HepG2 (cell line): ENCODE measurements at regions not wholly inside any gene's neighbourhood (a gene's known extent, or its start where the extent isn't known, plus 50 kb on each side); places are given as distances from the start of the nearest gene placed in this dataset.

ENCODE experiments used
- ATAC-seq: fragments of 200-7000 bp; cut with Tn5 transposase; 3 replicates; pipeline ENCODE4 v1.9.1; 2020; ENCODE audit warnings: mild to moderate bottlenecking, moderate library complexity
- BruUV-seq: library from RNA; stranded (reverse); fragments of 400-500 nt; replicated peaks from 2 replicates; lab custom pipeline; 2021; lab: Mats Ljungman, UMichigan
- CTCF ChIA-PET: fragments of 300-600 bp; formaldehyde crosslinking; extraction: SDS; loops from one replicate; lab custom pipeline; 2021; ENCODE audit warnings: low total read pairs, inconsistent platforms, low intra/inter-chr PET ratio; lab: Yijun Ruan, JAX
- POLR2A ChIA-PET: fragments of 350-600 bp; sonication (Branson Sonifier 250); formaldehyde crosslinking; loops from one replicate; lab custom pipeline; 2020; ENCODE audit warnings: antibody characterized with exemption, inconsistent platforms; lab: Yijun Ruan, JAX
- DNase-seq: peaks from one replicate; pipeline ENCODE4 v3.0.0-alpha.2; 2015; ENCODE audit warnings: low spot score
- FAIRE-seq: peaks from 3 replicates; lab custom pipeline; 2011; peaks lifted over from hg19 to GRCh38; lab: Jason Lieb, UNC
- H2AFZ ChIP-seq: one replicate; pipeline ENCODE4 v1.6.1; 2011; ENCODE audit warnings: low read length, inconsistent platforms
- H3K27ac ChIP-seq: fragments of 300-600 bp; 3 replicates; pipeline ENCODE4 v1.8.0; 2011; ENCODE audit warnings: mixed run types, mild to moderate bottlenecking, mixed read lengths, low read length, inconsistent platforms; ENCODE audit not compliant: insufficient read depth; ENCODE audit errors: extremely low read length
- H3K27me3 ChIP-seq, 2 experiments: fragments of 200-600 bp in 1 of 2; 2 replicates in 1 of 2; 3 replicates in 1 of 2; pipeline versions ENCODE4 v1.6.0 to v1.8.0; 2011; ENCODE audit warnings: low read length in 2 of 2, mild to moderate bottlenecking in 2 of 2, moderate library complexity in 2 of 2, inconsistent platforms in 1 of 2; ENCODE audit not compliant: insufficient read depth in 2 of 2, control insufficient read depth in 1 of 2
- H3K36me3 ChIP-seq, 2 experiments: fragments of 200-600 bp in 1 of 2; replicated peaks in 1 of 2; 2 replicates in 1 of 2; 3 replicates in 1 of 2; pipeline versions ENCODE4 v1.5.1 to v1.8.0; 2011; ENCODE audit warnings: low read length in 2 of 2, inconsistent platforms in 1 of 2; ENCODE audit not compliant: insufficient read depth in 2 of 2, control insufficient read depth in 1 of 2
- H3K4me1 ChIP-seq: 2 replicates; pipeline ENCODE4 v1.5.1; 2012; ENCODE audit warnings: low read length, inconsistent platforms; ENCODE audit not compliant: insufficient read depth
- H3K4me2 ChIP-seq: 2 replicates; pipeline ENCODE4 v1.6.0; 2011; ENCODE audit warnings: low read depth, low read length, inconsistent platforms
- H3K4me3 ChIP-seq, 3 experiments: fragments of 200-600 bp in 1 of 3; sonication (generic), shearing (Covaris generic) in 1 of 3; replicated peaks in 1 of 3; 2 replicates each; pipeline ENCODE4 v1.5.1; 2011 to 2016; ENCODE audit warnings: low read length in 3 of 3, inconsistent platforms in 2 of 3, low read depth in 2 of 3, mild to moderate bottlenecking in 2 of 3, control low read depth in 1 of 3, mixed read lengths in 1 of 3; ENCODE audit not compliant: insufficient read depth in 1 of 3
- H3K79me2 ChIP-seq: one replicate; pipeline ENCODE4 v1.6.1; 2011; ENCODE audit warnings: low read length, inconsistent platforms; ENCODE audit not compliant: insufficient read depth
- H3K9ac ChIP-seq: 2 replicates; pipeline ENCODE4 v1.6.0; 2011; ENCODE audit warnings: mild to moderate bottlenecking, low read depth, low read length, inconsistent platforms; ENCODE audit not compliant: insufficient read depth
- H3K9me3 ChIP-seq: 2 replicates; pipeline ENCODE4 v1.5.1; 2012; ENCODE audit warnings: mild to moderate bottlenecking, low read length
- H4K20me1 ChIP-seq: 2 replicates; pipeline ENCODE4 v1.6.0; 2011; ENCODE audit warnings: inconsistent platforms, mild to moderate bottlenecking, low read length, moderate library complexity; ENCODE audit not compliant: insufficient read depth
- CHD4 ChIP-seq: fragments of 200-600 bp; sonication (generic); IDR thresholded peaks from 2 replicates; pipeline ENCODE4 v1.7.0; 2017; ENCODE audit warnings: mild to moderate bottlenecking, low read length, borderline replicate concordance
- CSRNP2 ChIP-seq: sonication (generic); formaldehyde crosslinking; conservative IDR thresholded peaks from 2 replicates; pipeline ENCODE4 v1.8.0; 2022; ENCODE audit warnings: low read depth, missing genetic modification reagents
- ISX ChIP-seq: sonication (generic); formaldehyde crosslinking; conservative IDR thresholded peaks from 2 replicates; pipeline ENCODE4 v1.5.0; 2020; ENCODE audit warnings: missing genetic modification reagents
- KLF15 ChIP-seq: sonication (generic); formaldehyde crosslinking; IDR thresholded peaks from 2 replicates; pipeline ENCODE4 v1.8.1; 2023; ENCODE audit warnings: borderline replicate concordance, mild to moderate bottlenecking, inconsistent platforms, missing genetic modification reagents, mixed read lengths
- MXI1 ChIP-seq: IDR thresholded peaks from 3 replicates; pipeline ENCODE4 v1.6.1; 2012; ENCODE audit warnings: low read depth, low read length, inconsistent platforms, borderline replicate concordance
- NCOA1 ChIP-seq: sonication (generic); formaldehyde crosslinking; IDR thresholded peaks from 2 replicates; pipeline ENCODE4 v1.9.0; 2021; ENCODE audit warnings: missing genetic modification reagents
- SIX4 ChIP-seq: sonication (generic); formaldehyde crosslinking; IDR thresholded peaks from 2 replicates; pipeline ENCODE4 v1.4.0; 2020; ENCODE audit warnings: missing genetic modification reagents
- ZNF841 ChIP-seq: sonication (generic); formaldehyde crosslinking; IDR thresholded peaks from 2 replicates; pipeline ENCODE4 v1.8.1; 2023; ENCODE audit warnings: missing genetic modification reagents, borderline replicate concordance
- ZSCAN29 ChIP-seq: sonication (generic); formaldehyde crosslinking; conservative IDR thresholded peaks from 2 replicates; pipeline ENCODE4 v1.4.0; 2020; ENCODE audit warnings: mild to moderate bottlenecking, missing genetic modification reagents
- WGBS: methylation state at CpG from one replicate; pipeline ENCODE4 v1.1.6; 2017; ENCODE audit warnings: low lambda C conversion rate; 5-methylcytosine and 5-hydroxymethylcytosine counted together
- in situ Hi-C: cut with HindIII; loops from 2 replicates; pipeline ENCODE4 v1.10.0; 2017; ENCODE audit warnings: low pct_unique_long_range_greater_than_20kb; ENCODE audit not compliant: extremely low pct_ligation_motif_present
- intact Hi-C: fragments of 100-400 bp; cut with micrococcal nuclease; formaldehyde crosslinking; loops from one replicate; pipeline ENCODE4 v1.10.0; 2022; ENCODE audit not compliant: unreplicated experiment
- TF ChIP-seq, protein P1 (sequence below): sonication (generic); formaldehyde crosslinking; IDR thresholded peaks from 2 replicates; pipeline ENCODE4 v1.8.1; 2022; ENCODE audit warnings: mild to moderate bottlenecking, missing genetic modification reagents
- TF ChIP-seq, protein P2 (sequence below): sonication (generic); formaldehyde crosslinking; IDR thresholded peaks from 2 replicates; pipeline ENCODE4 v1.4.0; 2020; ENCODE audit warnings: missing genetic modification reagents

DNA sequence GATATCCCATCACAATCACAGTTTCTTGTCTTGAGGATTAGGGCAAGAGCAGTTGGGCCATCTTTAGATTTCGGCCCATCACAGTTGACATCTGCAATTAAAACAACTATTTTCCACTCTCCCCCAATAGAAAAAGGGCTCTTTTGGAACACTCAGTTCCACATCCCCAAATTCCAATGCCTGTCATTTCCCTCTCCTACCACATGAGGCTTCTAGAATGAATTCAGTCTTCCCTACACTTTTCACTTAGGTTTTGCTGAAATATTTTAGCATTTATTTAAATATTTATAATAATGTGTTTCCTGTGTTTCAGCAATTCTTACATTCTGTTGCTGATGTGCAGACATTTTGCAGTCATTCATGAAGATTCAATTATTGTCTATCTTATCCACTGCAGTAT is 118.4 kb downstream of the COX18 start:
- no peak for ATAC-seq
- intact Hi-C loops = no loop called here
- H3K27ac ChIP-seq = no peak overlapping the region

More for the DNA sequence above, 118.4 kb downstream of the COX18 start:
- H3K79me2 ChIP-seq = no peaks in the 10 kb centered on the region
- no peaks in the 10 kb centered on the region for H4K20me1 ChIP-seq
- no peaks in the 10 kb centered on the region for H3K36me3 ChIP-seq
- H2AFZ ChIP-seq = no peak overlapping the region
- no peaks in the 10 kb centered on the region for H3K4me1 ChIP-seq
- no peaks in the 10 kb centered on the region for H3K9me3 ChIP-seq
- no peak overlapping the region for H3K4me3 ChIP-seq
- TF ChIP-seq, protein P1, sequence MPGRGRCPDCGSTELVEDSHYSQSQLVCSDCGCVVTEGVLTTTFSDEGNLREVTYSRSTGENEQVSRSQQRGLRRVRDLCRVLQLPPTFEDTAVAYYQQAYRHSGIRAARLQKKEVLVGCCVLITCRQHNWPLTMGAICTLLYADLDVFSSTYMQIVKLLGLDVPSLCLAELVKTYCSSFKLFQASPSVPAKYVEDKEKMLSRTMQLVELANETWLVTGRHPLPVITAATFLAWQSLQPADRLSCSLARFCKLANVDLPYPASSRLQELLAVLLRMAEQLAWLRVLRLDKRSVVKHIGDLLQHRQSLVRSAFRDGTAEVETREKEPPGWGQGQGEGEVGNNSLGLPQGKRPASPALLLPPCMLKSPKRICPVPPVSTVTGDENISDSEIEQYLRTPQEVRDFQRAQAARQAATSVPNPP = no peak
- TF ChIP-seq MXI1 = no peak
- TF ChIP-seq ZSCAN29 (CRISPR knock-in tag) = no peak
- TF ChIP-seq CHD4 = no peak
- TF ChIP-seq KLF15 (CRISPR knock-in tag) = no peak
- no peak for TF ChIP-seq CSRNP2
- no peak for TF ChIP-seq NCOA1 (CRISPR knock-in tag)
- TF ChIP-seq ZNF841 (CRISPR knock-in tag) = no peak
- no peak for TF ChIP-seq ISX (CRISPR knock-in tag)
- no peak for TF ChIP-seq SIX4 (CRISPR knock-in tag)
- TF ChIP-seq, protein P2, sequence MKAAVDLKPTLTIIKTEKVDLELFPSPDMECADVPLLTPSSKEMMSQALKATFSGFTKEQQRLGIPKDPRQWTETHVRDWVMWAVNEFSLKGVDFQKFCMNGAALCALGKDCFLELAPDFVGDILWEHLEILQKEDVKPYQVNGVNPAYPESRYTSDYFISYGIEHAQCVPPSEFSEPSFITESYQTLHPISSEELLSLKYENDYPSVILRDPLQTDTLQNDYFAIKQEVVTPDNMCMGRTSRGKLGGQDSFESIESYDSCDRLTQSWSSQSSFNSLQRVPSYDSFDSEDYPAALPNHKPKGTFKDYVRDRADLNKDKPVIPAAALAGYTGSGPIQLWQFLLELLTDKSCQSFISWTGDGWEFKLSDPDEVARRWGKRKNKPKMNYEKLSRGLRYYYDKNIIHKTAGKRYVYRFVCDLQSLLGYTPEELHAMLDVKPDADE (CRISPR knock-in tag) = no peak
- no peaks in the 10 kb centered on the region; a peak in 1 of 5 replicates for H3K27me3 ChIP-seq
- FAIRE-seq (no peak), DNase-seq (no peak)
- WGBS = 4% methylated on average over 1 of the region's 1 CpG
- ChIA-PET POLR2A (no interaction called here), CTCF (no interaction called here)
- H3K4me2 ChIP-seq = no peak overlapping the region
- in situ Hi-C loops = no loop called here
- no peak overlapping the region for H3K9ac ChIP-seq
- BruUV-seq = no TSS peak
